Lower leg skin (tissue), 3 donors: ENCODE measurements at regions not wholly inside any gene's neighbourhood (a gene's known extent, or its start where the extent isn't known, plus 50 kb on each side); places are given as distances from the start of the nearest gene placed in this dataset.

Experiments
- POLR2A ChIP-seq, 2 donors: fragments of 450-650 bp; IDR thresholded peaks; one replicate each; pipeline ENCODE4 v1.6.1; 2016 to 2017; ENCODE audit warnings: antibody characterized with exemption in 2 of 2, mild to moderate bottlenecking in 1 of 2, moderate library complexity in 1 of 2
- TF ChIP-seq, protein P1 (sequence below), 3 donors: fragments of 450-650 bp; IDR thresholded peaks; one replicate each; pipeline ENCODE4 v1.5.1; 2016; ENCODE audit warnings: antibody characterized with exemption in 3 of 3, mild to moderate bottlenecking in 3 of 3, moderate library complexity in 2 of 3

DNA sequence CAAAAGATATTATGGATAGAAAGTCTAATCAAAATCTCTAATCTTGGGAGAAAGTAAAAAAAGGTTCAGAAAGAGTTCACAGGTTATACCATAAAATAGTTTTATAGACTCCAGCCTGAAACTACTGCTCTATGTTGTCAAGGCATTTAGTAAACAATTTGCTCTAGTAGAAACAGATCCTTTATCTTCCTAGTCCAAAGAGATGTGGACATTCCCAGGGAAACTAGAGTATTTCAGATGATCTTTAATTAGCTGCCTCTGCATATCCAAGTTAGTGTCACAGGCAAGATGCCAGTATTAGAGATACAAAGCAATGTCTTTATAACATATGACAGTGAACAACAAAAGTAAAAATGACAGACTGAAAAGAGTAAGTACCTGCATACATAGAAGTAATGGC lies 708.6 kb downstream of the CCDC85A start:
- TF ChIP-seq, protein P1, sequence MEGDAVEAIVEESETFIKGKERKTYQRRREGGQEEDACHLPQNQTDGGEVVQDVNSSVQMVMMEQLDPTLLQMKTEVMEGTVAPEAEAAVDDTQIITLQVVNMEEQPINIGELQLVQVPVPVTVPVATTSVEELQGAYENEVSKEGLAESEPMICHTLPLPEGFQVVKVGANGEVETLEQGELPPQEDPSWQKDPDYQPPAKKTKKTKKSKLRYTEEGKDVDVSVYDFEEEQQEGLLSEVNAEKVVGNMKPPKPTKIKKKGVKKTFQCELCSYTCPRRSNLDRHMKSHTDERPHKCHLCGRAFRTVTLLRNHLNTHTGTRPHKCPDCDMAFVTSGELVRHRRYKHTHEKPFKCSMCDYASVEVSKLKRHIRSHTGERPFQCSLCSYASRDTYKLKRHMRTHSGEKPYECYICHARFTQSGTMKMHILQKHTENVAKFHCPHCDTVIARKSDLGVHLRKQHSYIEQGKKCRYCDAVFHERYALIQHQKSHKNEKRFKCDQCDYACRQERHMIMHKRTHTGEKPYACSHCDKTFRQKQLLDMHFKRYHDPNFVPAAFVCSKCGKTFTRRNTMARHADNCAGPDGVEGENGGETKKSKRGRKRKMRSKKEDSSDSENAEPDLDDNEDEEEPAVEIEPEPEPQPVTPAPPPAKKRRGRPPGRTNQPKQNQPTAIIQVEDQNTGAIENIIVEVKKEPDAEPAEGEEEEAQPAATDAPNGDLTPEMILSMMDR (IDR thresholded peaks at IDR 0.05), result no peak
- no peak for TF ChIP-seq POLR2A (IDR thresholded peaks at IDR 0.05)
